HepG2 (cell line): ENCODE measurements at regions not wholly inside any gene's neighbourhood (a gene's known extent, or its start where the extent isn't known, plus 50 kb on each side); places are given as distances from the start of the nearest gene placed in this dataset.

ENCODE experiments used
- POLR2A ChIP-seq, 2 experiments: IDR thresholded peaks; 2 replicates each; pipeline ENCODE4 v1.6.1; 2011; ENCODE audit warnings: low read depth in 2 of 2, low read length in 2 of 2, mild to moderate bottlenecking in 1 of 2, moderate library complexity in 1 of 2; ENCODE audit not compliant: insufficient read depth in 1 of 2
- ZNF777 ChIP-seq: sonication (generic); formaldehyde crosslinking; IDR thresholded peaks from 2 replicates; pipeline ENCODE4 v1.4.0; 2020; ENCODE audit warnings: missing genetic modification reagents
- TF ChIP-seq, protein P1 (sequence below): sonication (generic); formaldehyde crosslinking; conservative IDR thresholded peaks from 2 replicates; pipeline ENCODE4 v1.8.0; 2022; ENCODE audit warnings: missing genetic modification reagents
- TF ChIP-seq, protein P2 (sequence below): sonication (generic); formaldehyde crosslinking; IDR thresholded peaks from 2 replicates; pipeline ENCODE4 v1.9.0; 2021; ENCODE audit warnings: missing genetic modification reagents, borderline replicate concordance

GRCh38 chr15:49718846-49719245 is 98.0 kb downstream of the DTWD1 start:
- TF ChIP-seq POLR2A (IDR thresholded peaks at IDR 0.05; ENCODE audit: insufficient read depth in 1 of 2, low read depth in 2 of 2, low read length in 2 of 2) (no peak), ZNF777 (CRISPR knock-in tag) (no peak)
- TF ChIP-seq, protein P1, sequence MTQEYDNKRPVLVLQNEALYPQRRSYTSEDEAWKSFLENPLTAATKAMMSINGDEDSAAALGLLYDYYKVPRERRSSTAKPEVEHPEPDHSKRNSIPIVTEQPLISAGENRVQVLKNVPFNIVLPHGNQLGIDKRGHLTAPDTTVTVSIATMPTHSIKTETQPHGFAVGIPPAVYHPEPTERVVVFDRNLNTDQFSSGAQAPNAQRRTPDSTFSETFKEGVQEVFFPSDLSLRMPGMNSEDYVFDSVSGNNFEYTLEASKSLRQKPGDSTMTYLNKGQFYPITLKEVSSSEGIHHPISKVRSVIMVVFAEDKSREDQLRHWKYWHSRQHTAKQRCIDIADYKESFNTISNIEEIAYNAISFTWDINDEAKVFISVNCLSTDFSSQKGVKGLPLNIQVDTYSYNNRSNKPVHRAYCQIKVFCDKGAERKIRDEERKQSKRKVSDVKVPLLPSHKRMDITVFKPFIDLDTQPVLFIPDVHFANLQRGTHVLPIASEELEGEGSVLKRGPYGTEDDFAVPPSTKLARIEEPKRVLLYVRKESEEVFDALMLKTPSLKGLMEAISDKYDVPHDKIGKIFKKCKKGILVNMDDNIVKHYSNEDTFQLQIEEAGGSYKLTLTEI, result no peak
- TF ChIP-seq, protein P2, sequence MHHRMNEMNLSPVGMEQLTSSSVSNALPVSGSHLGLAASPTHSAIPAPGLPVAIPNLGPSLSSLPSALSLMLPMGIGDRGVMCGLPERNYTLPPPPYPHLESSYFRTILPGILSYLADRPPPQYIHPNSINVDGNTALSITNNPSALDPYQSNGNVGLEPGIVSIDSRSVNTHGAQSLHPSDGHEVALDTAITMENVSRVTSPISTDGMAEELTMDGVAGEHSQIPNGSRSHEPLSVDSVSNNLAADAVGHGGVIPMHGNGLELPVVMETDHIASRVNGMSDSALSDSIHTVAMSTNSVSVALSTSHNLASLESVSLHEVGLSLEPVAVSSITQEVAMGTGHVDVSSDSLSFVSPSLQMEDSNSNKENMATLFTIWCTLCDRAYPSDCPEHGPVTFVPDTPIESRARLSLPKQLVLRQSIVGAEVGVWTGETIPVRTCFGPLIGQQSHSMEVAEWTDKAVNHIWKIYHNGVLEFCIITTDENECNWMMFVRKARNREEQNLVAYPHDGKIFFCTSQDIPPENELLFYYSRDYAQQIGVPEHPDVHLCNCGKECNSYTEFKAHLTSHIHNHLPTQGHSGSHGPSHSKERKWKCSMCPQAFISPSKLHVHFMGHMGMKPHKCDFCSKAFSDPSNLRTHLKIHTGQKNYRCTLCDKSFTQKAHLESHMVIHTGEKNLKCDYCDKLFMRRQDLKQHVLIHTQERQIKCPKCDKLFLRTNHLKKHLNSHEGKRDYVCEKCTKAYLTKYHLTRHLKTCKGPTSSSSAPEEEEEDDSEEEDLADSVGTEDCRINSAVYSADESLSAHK (CRISPR knock-in tag), result no peak
